Nephron progenitor cell (in vitro differentiated cells): ENCODE measurements at regions not wholly inside any gene's neighbourhood (a gene's known extent, or its start where the extent isn't known, plus 50 kb on each side); places are given as distances from the start of the nearest gene placed in this dataset.
"Not testable (repeated sequence)": the region's sequence is repeated elsewhere in the genome, so short reads cannot be mapped to it uniquely, and the experiment has no call there.

Source experiments
- DNase-seq: peaks from one replicate; pipeline ENCODE4 v3.0.0; 2021
- H3K27ac Mint-ChIP-seq: 2 replicates; pipeline ENCODE4 v1.8.0; 2021; ENCODE audit warnings: mild to moderate bottlenecking, moderate library complexity, mixed read lengths
- H3K27me3 Mint-ChIP-seq: 2 replicates; pipeline ENCODE4 v1.8.0; 2021; ENCODE audit warnings: mild to moderate bottlenecking, low read depth, mixed read lengths; ENCODE audit not compliant: poor library complexity
- H3K36me3 Mint-ChIP-seq: 2 replicates; pipeline ENCODE4 v1.8.0; 2021; ENCODE audit warnings: low read depth, mixed read lengths
- H3K4me1 Mint-ChIP-seq: 2 replicates; pipeline ENCODE4 v1.8.0; 2021; ENCODE audit warnings: mixed read lengths
- H3K4me3 Mint-ChIP-seq: 2 replicates; pipeline ENCODE4 v1.8.0; 2021; ENCODE audit warnings: mild to moderate bottlenecking, moderate library complexity, mixed read lengths
- H3K9me3 Mint-ChIP-seq: 2 replicates; pipeline ENCODE4 v1.8.0; 2021; ENCODE audit warnings: mild to moderate bottlenecking, moderate library complexity, mixed read lengths
- CTCF ChIP-seq: fragments of 200-600 bp; sonication (generic); IDR thresholded peaks from 2 replicates; pipeline ENCODE4 v1.5.0; 2021; ENCODE audit warnings: antibody characterized with exemption

- Mint-ChIP-seq H3K9me3 (no peaks in the 10 kb centered on the region), H3K4me1 (peaks cover 4% of the 10 kb centered on the region), H3K36me3 (no peaks in the 10 kb centered on the region), H3K27ac (no peak overlapping the region), H3K27me3 (no peaks in the 10 kb centered on the region), H3K4me3 (no peak overlapping the region)
- no peak for DNase-seq
- TF ChIP-seq CTCF = no peak
These were observed 812.8 kb downstream of the C12orf50 start for GRCh38 chr12:87216436-87216835.

GRCh38 chr12:87202189-87202588, 827.0 kb downstream of the C12orf50 start:
- peaks cover 12% of the 10 kb centered on the region for H3K9me3 Mint-ChIP-seq
- H3K27me3 Mint-ChIP-seq = no peaks in the 10 kb centered on the region
- H3K36me3 Mint-ChIP-seq = no peaks in the 10 kb centered on the region
- no peak for TF ChIP-seq CTCF
- no peak overlapping the region for H3K27ac Mint-ChIP-seq
- no peak for DNase-seq
- no peaks in the 10 kb centered on the region for H3K4me1 Mint-ChIP-seq
- H3K4me3 Mint-ChIP-seq = no peak overlapping the region

GRCh38 chr12:87201598-87201997, 827.6 kb downstream of the C12orf50 start:
- H3K4me3 Mint-ChIP-seq = no peak overlapping the region
- no peak overlapping the region for H3K27ac Mint-ChIP-seq
- no peak for DNase-seq
- no peaks in the 10 kb centered on the region for H3K36me3 Mint-ChIP-seq
- peaks cover 6% of the 10 kb centered on the region for H3K9me3 Mint-ChIP-seq
- no peaks in the 10 kb centered on the region for H3K27me3 Mint-ChIP-seq
- TF ChIP-seq CTCF = no peak
- no peaks in the 10 kb centered on the region for H3K4me1 Mint-ChIP-seq

- Mint-ChIP-seq H3K36me3 (no peaks in the 10 kb centered on the region), H3K27ac (no peak overlapping the region), H3K4me1 (no peaks in the 10 kb centered on the region), H3K27me3 (no peaks in the 10 kb centered on the region), H3K9me3 (peaks cover 5% of the 10 kb centered on the region), H3K4me3 (no peak overlapping the region)
- no peak for TF ChIP-seq CTCF
- no peak for DNase-seq
These were observed 828.8 kb downstream of the C12orf50 start for GRCh38 chr12:87200289-87200979.

- Mint-ChIP-seq H3K27me3 (no peaks in the 10 kb centered on the region), H3K27ac (no peak overlapping the region), H3K4me1 (no peaks in the 10 kb centered on the region), H3K9me3 (no peaks in the 10 kb centered on the region), H3K4me3 (no peak overlapping the region), H3K36me3 (no peaks in the 10 kb centered on the region)
- no peak for DNase-seq
- no peak for TF ChIP-seq CTCF
These were observed 831.0 kb downstream of the C12orf50 start for GRCh38 chr12:87198181-87198580.

GRCh38 chr12:87196321-87196720, 832.9 kb downstream of the C12orf50 start:
- H3K4me3 Mint-ChIP-seq = no peak overlapping the region
- H3K27ac Mint-ChIP-seq = no peak overlapping the region
- no peaks in the 10 kb centered on the region for H3K36me3 Mint-ChIP-seq
- no peaks in the 10 kb centered on the region for H3K4me1 Mint-ChIP-seq
- no peak for DNase-seq
- no peaks in the 10 kb centered on the region for H3K27me3 Mint-ChIP-seq
- H3K9me3 Mint-ChIP-seq = no peaks in the 10 kb centered on the region
- TF ChIP-seq CTCF = no peak

GRCh38 chr12:87194389-87194788, 834.8 kb downstream of the C12orf50 start:
- not testable (repeated sequence) for H3K4me3 Mint-ChIP-seq, H3K27me3 Mint-ChIP-seq, H3K36me3 Mint-ChIP-seq, H3K9me3 Mint-ChIP-seq, DNase-seq, H3K4me1 Mint-ChIP-seq, H3K27ac Mint-ChIP-seq
